G401 (cell line): ENCODE measurements at regions not wholly inside any gene's neighbourhood (a gene's known extent, or its start where the extent isn't known, plus 50 kb on each side); places are given as distances from the start of the nearest gene placed in this dataset.
"Not testable (repeated sequence)": the region's sequence is repeated elsewhere in the genome, so short reads cannot be mapped to it uniquely, and the experiment has no call there.

Experiments
- DNase-seq: peaks from one replicate; pipeline ENCODE4 v3.0.0-alpha.2; 2015; ENCODE audit warnings: low spot score
- in situ Hi-C: cut with HindIII; loops from 2 replicates; pipeline ENCODE4 v1.10.0; 2016; ENCODE audit warnings: low sequenced_read_pairs, mixed read lengths

GRCh38 chr9:115347776-115348175, 229.8 kb upstream of the TNC start:
- in situ Hi-C loops, DNase-seq: not testable (repeated sequence)

GRCh38 chr9:115348936-115349335, 231.0 kb upstream of the TNC start:
- DNase-seq, in situ Hi-C loops: not testable (repeated sequence)

- DNase-seq: no peak
- in situ Hi-C loops: no loop called here
These were observed 231.6 kb upstream of the TNC start for GRCh38 chr9:115349542-115349941.

GRCh38 chr9:115350548-115350947, 232.6 kb upstream of the TNC start:
- in situ Hi-C loops: no loop called here
- no peak for DNase-seq

- in situ Hi-C loops: no loop called here
- DNase-seq: no peak
These were observed 235.7 kb upstream of the TNC start for GRCh38 chr9:115353681-115354080.

- DNase-seq: no peak
- in situ Hi-C loops: no loop called here
These were observed 239.9 kb upstream of the TNC start for GRCh38 chr9:115357821-115358220.

GRCh38 chr9:115359017-115359780, 241.2 kb upstream of the TNC start:
- no peak for DNase-seq
- in situ Hi-C loops: no loop called here

- DNase-seq: no peak
- in situ Hi-C loops: no loop called here
These were observed 242.2 kb upstream of the TNC start for GRCh38 chr9:115360122-115360521.

GRCh38 chr9:115362101-115362500, 244.1 kb upstream of the TNC start:
- in situ Hi-C loops: no loop called here
- DNase-seq: no peak

- in situ Hi-C loops: no loop called here
- DNase-seq: no peak
These were observed 244.7 kb upstream of the TNC start for GRCh38 chr9:115362640-115363039.

- in situ Hi-C loops: no loop called here
- no peak for DNase-seq
These were observed 247.0 kb upstream of the TNC start for GRCh38 chr9:115364991-115365390.

- in situ Hi-C loops: no loop called here
- DNase-seq: no peak
These were observed 249.4 kb upstream of the TNC start for GRCh38 chr9:115367321-115367720.

GRCh38 chr9:115367780-115368525, 250.0 kb upstream of the TNC start:
- DNase-seq: no peak
- in situ Hi-C loops: no loop called here

- in situ Hi-C loops: no loop called here
- peak; percentile 76 for DNase-seq
These were observed 251.5 kb upstream of the TNC start for GRCh38 chr9:115369322-115369957.

GRCh38 chr9:115373000-115373709, 255.2 kb upstream of the TNC start:
- no peak for DNase-seq
- in situ Hi-C loops: no loop called here

- in situ Hi-C loops: no loop called here
- DNase-seq: no peak
These were observed 255.7 kb upstream of the TNC start for GRCh38 chr9:115373710-115374045.

- no peak for DNase-seq
- in situ Hi-C loops: no loop called here
These were observed 256.8 kb upstream of the TNC start for GRCh38 chr9:115374724-115375268.

- in situ Hi-C loops: no loop called here
These were observed 260.3 kb upstream of the TNC start for GRCh38 chr9:115378241-115378640.

GRCh38 chr9:115378758-115379157, 260.8 kb upstream of the TNC start:
- no peak for DNase-seq
- in situ Hi-C loops: no loop called here

More at GRCh38 chr9:115378241-115378640, 260.3 kb upstream of the TNC start:
- no peak for DNase-seq
